Transverse colon (tissue), 3 donors: ENCODE measurements at regions not wholly inside any gene's neighbourhood (a gene's known extent, or its start where the extent isn't known, plus 50 kb on each side); places are given as distances from the start of the nearest gene placed in this dataset.
"Not testable (repeated sequence)": the region's sequence is repeated elsewhere in the genome, so short reads cannot be mapped to it uniquely, and the experiment has no call there.

Experiments
- POLR2A ChIP-seq: fragments of 450-650 bp; IDR thresholded peaks from one replicate; pipeline ENCODE4 v1.6.1; 2016; ENCODE audit warnings: antibody characterized with exemption, mild to moderate bottlenecking, moderate library complexity
- TF ChIP-seq, protein P1 (sequence below), 5 experiments: fragments of 200-600 bp in 3 of 5; fragments of 450-650 bp in 2 of 5; sonication (generic) in 3 of 5; IDR thresholded peaks; 1 replicate in 2 of 5; 2 replicates in 3 of 5; pipeline ENCODE4 v1.5.1; 2016 to 2017; ENCODE audit warnings: antibody characterized with exemption in 5 of 5, inconsistent platforms in 3 of 5, mild to moderate bottlenecking in 2 of 5, moderate library complexity in 1 of 5

DNA sequence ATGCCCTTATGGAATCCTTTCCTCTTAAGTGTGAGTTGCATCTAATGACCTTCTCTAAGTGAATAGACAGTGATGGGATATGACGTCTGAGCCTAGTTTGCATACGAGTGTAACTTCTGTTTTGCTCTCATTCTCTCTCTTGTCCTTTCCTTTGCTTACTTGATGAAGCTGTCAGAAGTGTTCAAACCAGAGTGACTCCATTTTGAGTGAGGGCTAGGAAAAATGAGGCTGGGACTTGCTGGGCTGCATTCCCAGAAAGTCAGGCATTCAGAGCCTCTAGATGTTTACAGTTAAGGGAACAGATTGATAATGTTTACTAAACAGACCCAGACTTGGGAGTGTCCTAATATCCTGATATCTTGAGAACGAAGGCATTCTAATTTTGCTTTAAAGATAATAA lies 311.2 kb upstream of the SOX4 start:
- TF ChIP-seq, protein P1, sequence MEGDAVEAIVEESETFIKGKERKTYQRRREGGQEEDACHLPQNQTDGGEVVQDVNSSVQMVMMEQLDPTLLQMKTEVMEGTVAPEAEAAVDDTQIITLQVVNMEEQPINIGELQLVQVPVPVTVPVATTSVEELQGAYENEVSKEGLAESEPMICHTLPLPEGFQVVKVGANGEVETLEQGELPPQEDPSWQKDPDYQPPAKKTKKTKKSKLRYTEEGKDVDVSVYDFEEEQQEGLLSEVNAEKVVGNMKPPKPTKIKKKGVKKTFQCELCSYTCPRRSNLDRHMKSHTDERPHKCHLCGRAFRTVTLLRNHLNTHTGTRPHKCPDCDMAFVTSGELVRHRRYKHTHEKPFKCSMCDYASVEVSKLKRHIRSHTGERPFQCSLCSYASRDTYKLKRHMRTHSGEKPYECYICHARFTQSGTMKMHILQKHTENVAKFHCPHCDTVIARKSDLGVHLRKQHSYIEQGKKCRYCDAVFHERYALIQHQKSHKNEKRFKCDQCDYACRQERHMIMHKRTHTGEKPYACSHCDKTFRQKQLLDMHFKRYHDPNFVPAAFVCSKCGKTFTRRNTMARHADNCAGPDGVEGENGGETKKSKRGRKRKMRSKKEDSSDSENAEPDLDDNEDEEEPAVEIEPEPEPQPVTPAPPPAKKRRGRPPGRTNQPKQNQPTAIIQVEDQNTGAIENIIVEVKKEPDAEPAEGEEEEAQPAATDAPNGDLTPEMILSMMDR (IDR thresholded peaks at IDR 0.05): not testable (repeated sequence)
- not testable (repeated sequence) for TF ChIP-seq POLR2A
